Fibroblast of lung (primary cell): ENCODE measurements at regions not wholly inside any gene's neighbourhood (a gene's known extent, or its start where the extent isn't known, plus 50 kb on each side); places are given as distances from the start of the nearest gene placed in this dataset.

Source experiments
- EZH2 ChIP-seq: IDR thresholded peaks from 2 replicates; pipeline ENCODE4 v1.5.1; 2012; ENCODE audit warnings: low read length, control low read depth, mild to moderate bottlenecking; ENCODE audit errors: missing control alignments
- TF ChIP-seq, protein P1 (sequence below), 2 donors: IDR thresholded peaks in 1 of 2; conservative IDR thresholded peaks in 1 of 2; 1 replicate in 1 of 2; 2 replicates in 1 of 2; pipeline ENCODE4 v1.5.1; 2011 to 2012; ENCODE audit warnings: low read length in 2 of 2, control low read depth in 1 of 2, inconsistent platforms in 1 of 2, low read depth in 1 of 2, mild to moderate bottlenecking in 1 of 2

DNA sequence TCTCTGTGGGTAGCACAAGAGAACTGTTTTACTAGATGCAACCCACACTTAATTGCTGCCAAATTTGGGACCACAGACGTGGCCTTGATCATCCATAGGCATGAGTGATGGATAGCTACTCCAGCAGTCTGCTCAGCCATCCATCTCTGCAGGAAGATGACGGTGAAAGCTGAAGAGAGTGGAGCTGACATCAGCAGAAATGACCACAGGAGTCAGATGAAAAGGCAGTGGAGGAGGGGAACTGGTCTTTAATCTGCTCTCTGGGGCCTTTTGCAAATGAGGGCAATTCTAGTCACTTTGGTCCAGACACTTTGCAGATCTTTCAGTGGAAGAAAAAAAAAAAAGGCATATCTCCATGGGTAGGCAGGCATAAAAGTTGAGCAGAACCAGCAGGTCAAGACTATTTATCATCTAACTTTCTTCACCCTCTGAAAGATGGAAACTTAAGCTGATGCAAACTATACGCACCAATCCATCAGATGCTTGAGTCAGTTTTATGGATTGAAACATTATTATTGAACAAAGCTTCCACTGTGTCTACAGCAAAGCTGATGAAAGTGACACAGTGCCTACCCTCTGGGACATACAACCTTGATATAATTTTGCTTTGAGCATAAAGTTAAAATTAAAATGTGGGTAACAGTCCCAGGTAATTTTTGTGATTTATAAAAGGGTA, 281.6 kb upstream of the OBI1 start:
- TF ChIP-seq EZH2, result no peak
- TF ChIP-seq, protein P1, sequence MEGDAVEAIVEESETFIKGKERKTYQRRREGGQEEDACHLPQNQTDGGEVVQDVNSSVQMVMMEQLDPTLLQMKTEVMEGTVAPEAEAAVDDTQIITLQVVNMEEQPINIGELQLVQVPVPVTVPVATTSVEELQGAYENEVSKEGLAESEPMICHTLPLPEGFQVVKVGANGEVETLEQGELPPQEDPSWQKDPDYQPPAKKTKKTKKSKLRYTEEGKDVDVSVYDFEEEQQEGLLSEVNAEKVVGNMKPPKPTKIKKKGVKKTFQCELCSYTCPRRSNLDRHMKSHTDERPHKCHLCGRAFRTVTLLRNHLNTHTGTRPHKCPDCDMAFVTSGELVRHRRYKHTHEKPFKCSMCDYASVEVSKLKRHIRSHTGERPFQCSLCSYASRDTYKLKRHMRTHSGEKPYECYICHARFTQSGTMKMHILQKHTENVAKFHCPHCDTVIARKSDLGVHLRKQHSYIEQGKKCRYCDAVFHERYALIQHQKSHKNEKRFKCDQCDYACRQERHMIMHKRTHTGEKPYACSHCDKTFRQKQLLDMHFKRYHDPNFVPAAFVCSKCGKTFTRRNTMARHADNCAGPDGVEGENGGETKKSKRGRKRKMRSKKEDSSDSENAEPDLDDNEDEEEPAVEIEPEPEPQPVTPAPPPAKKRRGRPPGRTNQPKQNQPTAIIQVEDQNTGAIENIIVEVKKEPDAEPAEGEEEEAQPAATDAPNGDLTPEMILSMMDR (conservative IDR thresholded peaks at IDR 0.05 in 1 of 2, IDR thresholded peaks at IDR 0.05 in 1 of 2; ENCODE audit: low read depth in 1 of 2, low read length in 2 of 2), result no peak
